Activated CD4-positive, alpha-beta T cell treated with anti-CD3 and anti-CD28 coated beads, Interleukin-2, amount 10 ng/mL, durations not matched to agents 7 days and 5 days (primary cell): ENCODE measurements at regions not wholly inside any gene's neighbourhood (a gene's known extent, or its start where the extent isn't known, plus 50 kb on each side); places are given as distances from the start of the nearest gene placed in this dataset.
A peak's percentile ranks its signal among the peaks of the same experiment; 100 is the strongest.

Experiments
- CTCF ChIA-PET: fragments of 350-600 bp; sonication (Branson Sonifier 250); formaldehyde crosslinking; loops from one replicate; lab custom pipeline; 2021; ENCODE audit warnings: antibody characterized with exemption; lab: Charles Lee
- POLR2A ChIA-PET: fragments of 350-600 bp; sonication (Branson Sonifier 250); formaldehyde crosslinking; loops from one replicate; lab custom pipeline; 2021; ENCODE audit warnings: antibody characterized with exemption; lab: Charles Lee
- DNase-seq: peaks from one replicate; pipeline ENCODE4 v3.0.0-alpha.2; 2020
- H3K27ac Mint-ChIP-seq: one replicate; pipeline ENCODE4 v1.8.0; 2021; ENCODE audit warnings: mild to moderate bottlenecking, moderate library complexity, mixed read lengths
- H3K27me3 Mint-ChIP-seq: one replicate; pipeline ENCODE4 v1.8.0; 2021; ENCODE audit warnings: mixed read lengths
- H3K36me3 Mint-ChIP-seq: one replicate; pipeline ENCODE4 v1.8.0; 2021; ENCODE audit warnings: low read depth, mixed read lengths
- H3K4me1 Mint-ChIP-seq: one replicate; pipeline ENCODE4 v1.8.0; 2021; ENCODE audit warnings: mixed read lengths
- H3K4me3 Mint-ChIP-seq: one replicate; pipeline ENCODE4 v1.8.0; 2021; ENCODE audit warnings: mild to moderate bottlenecking, moderate library complexity, mixed read lengths
- H3K9me3 Mint-ChIP-seq: one replicate; pipeline ENCODE4 v1.8.0; 2021; ENCODE audit warnings: mixed read lengths

GRCh38 chr2:160679686-160680085, 186.1 kb upstream of the RBMS1 start:
- DNase-seq: no peak
- H3K27me3 Mint-ChIP-seq: peaks cover 3% of the 10 kb centered on the region
- H3K4me1 Mint-ChIP-seq: no peaks in the 10 kb centered on the region
- H3K27ac Mint-ChIP-seq: no peak overlapping the region
- H3K36me3 Mint-ChIP-seq: no peaks in the 10 kb centered on the region
- H3K4me3 Mint-ChIP-seq: no peak overlapping the region
- POLR2A ChIA-PET: no interaction called here
- H3K9me3 Mint-ChIP-seq: peaks cover 10% of the 10 kb centered on the region
- CTCF ChIA-PET: no interaction called here

GRCh38 chr2:160680294-160680693, 186.7 kb upstream of the RBMS1 start:
- Mint-ChIP-seq H3K4me1 (no peaks in the 10 kb centered on the region), H3K27ac (no peak overlapping the region), H3K4me3 (no peak overlapping the region), H3K36me3 (no peaks in the 10 kb centered on the region), H3K9me3 (peaks cover 10% of the 10 kb centered on the region), H3K27me3 (peaks cover 3% of the 10 kb centered on the region)
- POLR2A ChIA-PET: no interaction called here
- DNase-seq: no peak
- CTCF ChIA-PET: interaction anchor here (0.5 kb wide), 2 partner anchors 12 to 354 kb away, joined by 3 read pairs; no protein-coding TSS in a partner anchor

GRCh38 chr2:160680974-160681373, 187.4 kb upstream of the RBMS1 start:
- peaks cover 10% of the 10 kb centered on the region for H3K9me3 Mint-ChIP-seq
- no peak overlapping the region for H3K4me3 Mint-ChIP-seq
- no peaks in the 10 kb centered on the region for H3K4me1 Mint-ChIP-seq
- H3K36me3 Mint-ChIP-seq: no peaks in the 10 kb centered on the region
- no peak overlapping the region for H3K27ac Mint-ChIP-seq
- POLR2A ChIA-PET: interaction anchor here (0.6 kb wide), 1 partner anchor 536 kb away, joined by 7 read pairs; no protein-coding TSS in a partner anchor
- H3K27me3 Mint-ChIP-seq: peaks cover 3% of the 10 kb centered on the region
- no peak for DNase-seq
- CTCF ChIA-PET: interaction anchor here (0.5 kb wide), 1 partner anchor 12 kb away, joined by 3 read pairs; no protein-coding TSS in a partner anchor

GRCh38 chr2:160683206-160683605, 189.6 kb upstream of the RBMS1 start:
- H3K36me3 Mint-ChIP-seq: no peaks in the 10 kb centered on the region
- CTCF ChIA-PET: interaction anchor here (0.6 to 0.8 kb wide), 2 partner anchors 11 kb away, joined by 3 read pairs; no protein-coding TSS in a partner anchor
- H3K27ac Mint-ChIP-seq: no peak overlapping the region
- H3K27me3 Mint-ChIP-seq: peaks cover 3% of the 10 kb centered on the region
- no peak overlapping the region for H3K4me3 Mint-ChIP-seq
- no peaks in the 10 kb centered on the region for H3K4me1 Mint-ChIP-seq
- POLR2A ChIA-PET: no interaction called here
- no peak for DNase-seq
- peaks cover 6% of the 10 kb centered on the region for H3K9me3 Mint-ChIP-seq

GRCh38 chr2:160687629-160688028, 194.0 kb upstream of the RBMS1 start:
- Mint-ChIP-seq H3K27ac (no peak overlapping the region), H3K9me3 (peaks cover 6% of the 10 kb centered on the region), H3K4me3 (no peak overlapping the region), H3K27me3 (peaks cover 2% of the 10 kb centered on the region), H3K4me1 (no peaks in the 10 kb centered on the region), H3K36me3 (no peaks in the 10 kb centered on the region)
- ChIA-PET CTCF (no interaction called here), POLR2A (no interaction called here)
- no peak for DNase-seq

- H3K36me3 Mint-ChIP-seq: no peaks in the 10 kb centered on the region
- DNase-seq: no peak
- CTCF ChIA-PET: no interaction called here
- H3K4me3 Mint-ChIP-seq: no peak overlapping the region
- H3K4me1 Mint-ChIP-seq: no peaks in the 10 kb centered on the region
- no peaks in the 10 kb centered on the region for H3K9me3 Mint-ChIP-seq
- POLR2A ChIA-PET: no interaction called here
- no peak overlapping the region for H3K27ac Mint-ChIP-seq
- H3K27me3 Mint-ChIP-seq: peaks cover under 1% of the 10 kb centered on the region
Observed at GRCh38 chr2:160689441-160689840, 195.8 kb upstream of the RBMS1 start.

- Mint-ChIP-seq H3K4me1 (no peaks in the 10 kb centered on the region), H3K9me3 (no peaks in the 10 kb centered on the region), H3K27ac (no peak overlapping the region), H3K4me3 (no peak overlapping the region), H3K27me3 (no peaks in the 10 kb centered on the region), H3K36me3 (no peaks in the 10 kb centered on the region)
- ChIA-PET POLR2A (no interaction called here), CTCF (interaction anchor here (0.7 to 1.3 kb wide), 4 partner anchors 8 to 12 kb away, joined by 3 to 5 read pairs (median 3); no protein-coding TSS in a partner anchor)
- no peak for DNase-seq
Observed at GRCh38 chr2:160694221-160694620, 200.6 kb upstream of the RBMS1 start.

GRCh38 chr2:160694631-160695030, 201.0 kb upstream of the RBMS1 start:
- no peaks in the 10 kb centered on the region for H3K27me3 Mint-ChIP-seq
- no peak overlapping the region for H3K27ac Mint-ChIP-seq
- peak; percentile 9 for DNase-seq
- POLR2A ChIA-PET: no interaction called here
- no peaks in the 10 kb centered on the region for H3K36me3 Mint-ChIP-seq
- H3K9me3 Mint-ChIP-seq: no peaks in the 10 kb centered on the region
- H3K4me1 Mint-ChIP-seq: no peaks in the 10 kb centered on the region
- no peak overlapping the region for H3K4me3 Mint-ChIP-seq
- CTCF ChIA-PET: interaction anchor here (0.7 to 1.3 kb wide), 4 partner anchors 9 to 12 kb away, joined by 3 to 5 read pairs (median 3); no protein-coding TSS in a partner anchor

- Mint-ChIP-seq H3K4me1 (no peaks in the 10 kb centered on the region), H3K9me3 (no peaks in the 10 kb centered on the region), H3K27ac (no peak overlapping the region), H3K4me3 (no peak overlapping the region), H3K36me3 (no peaks in the 10 kb centered on the region), H3K27me3 (no peaks in the 10 kb centered on the region)
- ChIA-PET POLR2A (no interaction called here), CTCF (no interaction called here)
- no peak for DNase-seq
Observed at GRCh38 chr2:160695402-160696086, 201.9 kb upstream of the RBMS1 start.

- Mint-ChIP-seq H3K9me3 (no peaks in the 10 kb centered on the region), H3K4me1 (no peaks in the 10 kb centered on the region), H3K27ac (no peak overlapping the region), H3K4me3 (no peak overlapping the region), H3K27me3 (no peaks in the 10 kb centered on the region), H3K36me3 (no peaks in the 10 kb centered on the region)
- CTCF ChIA-PET: no interaction called here
- DNase-seq: no peak
- POLR2A ChIA-PET: no interaction called here
Observed at GRCh38 chr2:160696087-160696452, 202.5 kb upstream of the RBMS1 start.

- no peak for DNase-seq
- no peaks in the 10 kb centered on the region for H3K27me3 Mint-ChIP-seq
- no peaks in the 10 kb centered on the region for H3K4me1 Mint-ChIP-seq
- no peak overlapping the region for H3K4me3 Mint-ChIP-seq
- no peak overlapping the region for H3K27ac Mint-ChIP-seq
- H3K9me3 Mint-ChIP-seq: no peaks in the 10 kb centered on the region
- ChIA-PET CTCF (no interaction called here), POLR2A (no interaction called here)
- no peaks in the 10 kb centered on the region for H3K36me3 Mint-ChIP-seq
Observed at GRCh38 chr2:160697817-160698216, 204.2 kb upstream of the RBMS1 start.

GRCh38 chr2:160700021-160700814, 206.6 kb upstream of the RBMS1 start:
- H3K4me1 Mint-ChIP-seq: peaks cover 14% of the 10 kb centered on the region
- no peaks in the 10 kb centered on the region for H3K36me3 Mint-ChIP-seq
- H3K9me3 Mint-ChIP-seq: no peaks in the 10 kb centered on the region
- ChIA-PET CTCF (no interaction called here), POLR2A (no interaction called here)
- H3K27ac Mint-ChIP-seq: no peak overlapping the region
- no peak for DNase-seq
- no peaks in the 10 kb centered on the region for H3K27me3 Mint-ChIP-seq
- H3K4me3 Mint-ChIP-seq: no peak overlapping the region

- DNase-seq: no peak
- H3K4me1 Mint-ChIP-seq: peaks cover 14% of the 10 kb centered on the region
- POLR2A ChIA-PET: no interaction called here
- no peaks in the 10 kb centered on the region for H3K36me3 Mint-ChIP-seq
- no peaks in the 10 kb centered on the region for H3K27me3 Mint-ChIP-seq
- no peaks in the 10 kb centered on the region for H3K9me3 Mint-ChIP-seq
- H3K4me3 Mint-ChIP-seq: no peak overlapping the region
- CTCF ChIA-PET: no interaction called here
- H3K27ac Mint-ChIP-seq: no peak overlapping the region
Observed at GRCh38 chr2:160701822-160702221, 208.2 kb upstream of the RBMS1 start.
